Endothelial cell of umbilical vein (primary cell): ENCODE measurements at regions not wholly inside any gene's neighbourhood (a gene's known extent, or its start where the extent isn't known, plus 50 kb on each side); places are given as distances from the start of the nearest gene placed in this dataset.

ENCODE experiments used
- BruUV-seq: library from RNA; stranded (reverse); fragments of 400-500 nt; replicated peaks from 2 replicates; lab custom pipeline; 2021; lab: Mats Ljungman, UMichigan
- CTCF ChIA-PET: fragments of 300-600, 350-600 bp; sonication (Branson Sonifier 250); formaldehyde crosslinking; loops from one replicate; lab custom pipeline; 2021; ENCODE audit warnings: antibody characterized with exemption, inconsistent platforms; lab: Charles Lee
- POLR2A ChIA-PET: fragments of 300-600, 350-600 bp; sonication (Branson Sonifier 250); formaldehyde crosslinking; loops from one replicate; lab custom pipeline; 2021; ENCODE audit warnings: antibody characterized with exemption, inconsistent platforms; lab: Charles Lee
- DNase-seq: peaks from one replicate; pipeline ENCODE4 v3.0.0-alpha.2; 2011; ENCODE audit warnings: low read depth, low spot score
- FAIRE-seq: peaks from 2 replicates; lab custom pipeline; 2011; peaks lifted over from hg19 to GRCh38; lab: Jason Lieb, UNC
- H2AFZ ChIP-seq: 2 replicates; pipeline ENCODE4 v1.6.0; 2012; ENCODE audit warnings: low read depth, low read length, control low read depth, inconsistent platforms
- H3K27ac ChIP-seq: 2 replicates; pipeline ENCODE4 v1.5.1; 2011; ENCODE audit warnings: low read depth, mild to moderate bottlenecking, control low read depth, low read length, moderate library complexity; ENCODE audit not compliant: insufficient read depth
- H3K27me3 ChIP-seq, 2 experiments: 2 replicates each; pipeline versions ENCODE4 v1.6.0 to v1.6.1; 2011; ENCODE audit warnings: low read length in 2 of 2, mixed read lengths in 1 of 2; ENCODE audit not compliant: control insufficient read depth in 2 of 2, insufficient read depth in 2 of 2
- H3K36me3 ChIP-seq, 2 experiments: 2 replicates in 1 of 2; 3 replicates in 1 of 2; pipeline ENCODE4 v1.5.1; 2011; ENCODE audit warnings: low read length in 2 of 2, mild to moderate bottlenecking in 1 of 2, moderate library complexity in 1 of 2; ENCODE audit not compliant: control insufficient read depth in 2 of 2, insufficient read depth in 2 of 2; ENCODE audit errors: extremely low read depth in 1 of 2
- H3K4me1 ChIP-seq: 3 replicates; pipeline ENCODE4 v1.5.1; 2011; ENCODE audit warnings: mild to moderate bottlenecking, low read length; ENCODE audit not compliant: control insufficient read depth, insufficient read depth; ENCODE audit errors: extremely low read depth
- H3K4me2 ChIP-seq: 2 replicates; pipeline ENCODE4 v1.6.1; 2011; ENCODE audit warnings: low read length, control low read depth, mixed read lengths; ENCODE audit not compliant: insufficient read depth
- H3K4me3 ChIP-seq, 3 experiments: fragments of 200-600 bp in 1 of 3; sonication (generic), shearing (Covaris generic) in 1 of 3; replicated peaks in 1 of 3; 2 replicates each; pipeline ENCODE4 v1.5.1; 2011 to 2016; ENCODE audit warnings: control low read depth in 3 of 3, low read length in 3 of 3, mild to moderate bottlenecking in 2 of 3, inconsistent platforms in 1 of 3, low read depth in 1 of 3, moderate library complexity in 1 of 3; ENCODE audit not compliant: insufficient read depth in 1 of 3
- H3K79me2 ChIP-seq: 2 replicates; pipeline ENCODE4 v1.6.0; 2012; ENCODE audit warnings: low read length, inconsistent platforms; ENCODE audit not compliant: control insufficient read depth, insufficient read depth
- H3K9ac ChIP-seq: replicated peaks from 2 replicates; pipeline ENCODE3; 2011; ENCODE audit warnings: low read length, control low read depth; ENCODE audit not compliant: insufficient read depth; ENCODE audit errors: extremely low read depth
- H3K9me1 ChIP-seq: replicated peaks from 3 replicates; pipeline ENCODE4 v1.6.0; 2011; ENCODE audit warnings: mild to moderate bottlenecking, low read length; ENCODE audit not compliant: control insufficient read depth, insufficient read depth; ENCODE audit errors: extremely low read depth
- H3K9me3 ChIP-seq: replicated peaks from 2 replicates; pipeline ENCODE4 v1.5.1; 2012; ENCODE audit warnings: low read length, inconsistent platforms; ENCODE audit not compliant: control insufficient read depth, insufficient read depth
- H4K20me1 ChIP-seq: replicated peaks from 2 replicates; pipeline ENCODE3; 2011; ENCODE audit warnings: mild to moderate bottlenecking, low read length; ENCODE audit not compliant: control insufficient read depth, insufficient read depth; ENCODE audit errors: extremely low read depth
- EZH2 ChIP-seq: IDR thresholded peaks from 2 replicates; pipeline ENCODE4 v1.6.1; 2012; ENCODE audit warnings: borderline replicate concordance, low read depth, mild to moderate bottlenecking, moderate library complexity, low read length, inconsistent platforms; ENCODE audit not compliant: severe bottlenecking
- FOS ChIP-seq: IDR thresholded peaks from 2 replicates; pipeline ENCODE4 v1.6.1; 2011; ENCODE audit warnings: mild to moderate bottlenecking, low read length, moderate library complexity, borderline replicate concordance; ENCODE audit not compliant: insufficient read depth
- GATA2 ChIP-seq: IDR thresholded peaks from 2 replicates; pipeline ENCODE4 v1.7.0; 2011; ENCODE audit warnings: low read depth, mild to moderate bottlenecking, moderate library complexity, mixed read lengths, low read length; ENCODE audit not compliant: insufficient read length, insufficient read depth
- JUN ChIP-seq: IDR thresholded peaks from 2 replicates; pipeline ENCODE4 v1.6.1; 2011; ENCODE audit warnings: borderline replicate concordance, low read depth; ENCODE audit not compliant: insufficient read length, insufficient read depth
- MYC ChIP-seq: IDR thresholded peaks from one replicate; pipeline ENCODE4 v1.6.1; 2011; ENCODE audit warnings: mild to moderate bottlenecking, low read depth, low read length
- POLR2A ChIP-seq: IDR thresholded peaks from 2 replicates; pipeline ENCODE4 v1.6.1; 2012; ENCODE audit warnings: low read depth, mild to moderate bottlenecking, control low read depth, low read length
- POLR2AphosphoS5 ChIP-seq: IDR thresholded peaks from 2 replicates; pipeline ENCODE4 v1.6.1; 2012; ENCODE audit warnings: low read depth, mild to moderate bottlenecking, control low read depth, low read length, moderate library complexity; ENCODE audit not compliant: insufficient read depth
- dilution Hi-C: fragments of 300-500 bp; cut with MboI; formaldehyde crosslinking; loops from one replicate; pipeline ENCODE4 v1.15.0; 2019; ENCODE audit warnings: low sequenced_read_pairs; ENCODE audit not compliant: extremely low pct_ligation_motif_present
- intact Hi-C: fragments of 100-400 bp; cut with micrococcal nuclease; formaldehyde crosslinking; loops from one replicate; pipeline ENCODE4 v1.10.0; 2022
- TF ChIP-seq, protein P1 (sequence below), 2 donors: IDR thresholded peaks; 1 replicate in 1 of 2; 2 replicates in 1 of 2; pipeline ENCODE4 v1.5.1; 2011; ENCODE audit warnings: low read length in 2 of 2, mild to moderate bottlenecking in 2 of 2, moderate library complexity in 2 of 2, control low read depth in 1 of 2, inconsistent platforms in 1 of 2, low read depth in 1 of 2; ENCODE audit not compliant: insufficient read depth in 1 of 2; ENCODE audit errors: extremely low read depth in 1 of 2
- TF ChIP-seq, protein P2 (sequence below): IDR thresholded peaks from 2 replicates; pipeline ENCODE4 v1.6.1; 2011; ENCODE audit not compliant: insufficient read depth, insufficient read length

DNA sequence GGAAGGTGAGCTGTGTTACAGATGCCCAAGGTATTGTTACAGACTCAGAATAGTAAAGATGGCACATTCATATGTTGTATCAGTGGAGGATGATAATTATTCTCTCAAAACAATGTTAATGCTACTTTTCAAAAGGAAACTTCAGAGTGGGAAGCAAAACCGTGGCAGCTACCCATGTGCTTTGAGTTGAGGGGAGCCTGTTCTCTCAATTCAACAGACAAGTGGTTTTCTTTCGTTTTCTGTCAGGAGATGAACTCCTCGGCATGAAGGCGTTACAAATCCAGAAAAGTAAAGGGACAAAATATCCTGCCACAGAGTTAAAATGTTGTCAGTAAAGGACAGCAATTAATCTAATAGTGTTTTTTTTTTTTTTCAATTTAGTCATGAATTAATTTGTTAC lies 629.4 kb upstream of the GBE1 start:
- TF ChIP-seq POLR2AphosphoS5 (no peak), FOS (no peak), EZH2 (no peak), JUN (no peak), GATA2 (no peak), MYC (no peak), POLR2A (no peak)
- TF ChIP-seq, protein P1, sequence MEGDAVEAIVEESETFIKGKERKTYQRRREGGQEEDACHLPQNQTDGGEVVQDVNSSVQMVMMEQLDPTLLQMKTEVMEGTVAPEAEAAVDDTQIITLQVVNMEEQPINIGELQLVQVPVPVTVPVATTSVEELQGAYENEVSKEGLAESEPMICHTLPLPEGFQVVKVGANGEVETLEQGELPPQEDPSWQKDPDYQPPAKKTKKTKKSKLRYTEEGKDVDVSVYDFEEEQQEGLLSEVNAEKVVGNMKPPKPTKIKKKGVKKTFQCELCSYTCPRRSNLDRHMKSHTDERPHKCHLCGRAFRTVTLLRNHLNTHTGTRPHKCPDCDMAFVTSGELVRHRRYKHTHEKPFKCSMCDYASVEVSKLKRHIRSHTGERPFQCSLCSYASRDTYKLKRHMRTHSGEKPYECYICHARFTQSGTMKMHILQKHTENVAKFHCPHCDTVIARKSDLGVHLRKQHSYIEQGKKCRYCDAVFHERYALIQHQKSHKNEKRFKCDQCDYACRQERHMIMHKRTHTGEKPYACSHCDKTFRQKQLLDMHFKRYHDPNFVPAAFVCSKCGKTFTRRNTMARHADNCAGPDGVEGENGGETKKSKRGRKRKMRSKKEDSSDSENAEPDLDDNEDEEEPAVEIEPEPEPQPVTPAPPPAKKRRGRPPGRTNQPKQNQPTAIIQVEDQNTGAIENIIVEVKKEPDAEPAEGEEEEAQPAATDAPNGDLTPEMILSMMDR (IDR thresholded peaks at IDR 0.05; ENCODE audit: extremely low read depth in 1 of 2, insufficient read depth in 1 of 2, low read depth in 1 of 2, low read length in 2 of 2), result no peak
- TF ChIP-seq, protein P2, sequence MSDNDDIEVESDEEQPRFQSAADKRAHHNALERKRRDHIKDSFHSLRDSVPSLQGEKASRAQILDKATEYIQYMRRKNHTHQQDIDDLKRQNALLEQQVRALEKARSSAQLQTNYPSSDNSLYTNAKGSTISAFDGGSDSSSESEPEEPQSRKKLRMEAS, result no peak
- H3K36me3 ChIP-seq, result no peaks in the 10 kb centered on the region
- dilution Hi-C loops, result no loop called here
- H3K9me3 ChIP-seq, result no peaks in the 10 kb centered on the region
- H3K9me1 ChIP-seq, result no peaks in the 10 kb centered on the region
- no peaks in the 10 kb centered on the region for H3K79me2 ChIP-seq
- H3K27ac ChIP-seq, result no peak overlapping the region
- FAIRE-seq (no peak), DNase-seq (no peak)
- no TSS peak for BruUV-seq
- ChIA-PET CTCF (no interaction called here), POLR2A (no interaction called here)
- H2AFZ ChIP-seq, result no peak overlapping the region
- no peak overlapping the region for H3K4me3 ChIP-seq
- H3K27me3 ChIP-seq, result no peaks in the 10 kb centered on the region
- no peak overlapping the region for H3K9ac ChIP-seq
- H4K20me1 ChIP-seq, result no peaks in the 10 kb centered on the region
- intact Hi-C loops, result no loop called here
- no peak overlapping the region for H3K4me2 ChIP-seq
- no peaks in the 10 kb centered on the region for H3K4me1 ChIP-seq
